Bone marrow (tissue), 2 donors: ENCODE measurements at regions not wholly inside any gene's neighbourhood (a gene's known extent, or its start where the extent isn't known, plus 50 kb on each side); places are given as distances from the start of the nearest gene placed in this dataset.

ENCODE experiments used
- DNase-seq, 2 donors: peaks; one replicate each; lab custom pipeline; 2025; lab: John Stamatoyannopoulos, UW

DNA sequence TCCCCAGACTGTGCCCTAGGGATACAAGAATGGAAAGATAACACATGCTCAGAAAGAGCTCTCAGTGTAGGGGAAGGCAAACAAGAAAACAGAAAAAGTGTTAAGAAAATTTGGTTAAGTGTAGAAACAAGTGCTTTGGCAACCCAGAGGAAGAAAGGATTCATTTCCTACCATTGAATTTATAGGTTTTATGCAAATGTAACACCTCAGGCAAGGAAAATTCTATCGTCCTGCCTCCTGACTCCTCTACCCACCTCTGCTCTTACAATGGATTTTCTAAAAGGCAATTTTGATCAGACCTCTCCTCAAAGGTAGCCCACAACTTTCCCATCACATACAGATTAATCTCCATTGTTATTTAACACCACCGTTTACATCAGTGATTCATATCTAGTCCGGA lies 298.7 kb downstream of the RFC3 start:
- DNase-seq = no peak

DNA sequence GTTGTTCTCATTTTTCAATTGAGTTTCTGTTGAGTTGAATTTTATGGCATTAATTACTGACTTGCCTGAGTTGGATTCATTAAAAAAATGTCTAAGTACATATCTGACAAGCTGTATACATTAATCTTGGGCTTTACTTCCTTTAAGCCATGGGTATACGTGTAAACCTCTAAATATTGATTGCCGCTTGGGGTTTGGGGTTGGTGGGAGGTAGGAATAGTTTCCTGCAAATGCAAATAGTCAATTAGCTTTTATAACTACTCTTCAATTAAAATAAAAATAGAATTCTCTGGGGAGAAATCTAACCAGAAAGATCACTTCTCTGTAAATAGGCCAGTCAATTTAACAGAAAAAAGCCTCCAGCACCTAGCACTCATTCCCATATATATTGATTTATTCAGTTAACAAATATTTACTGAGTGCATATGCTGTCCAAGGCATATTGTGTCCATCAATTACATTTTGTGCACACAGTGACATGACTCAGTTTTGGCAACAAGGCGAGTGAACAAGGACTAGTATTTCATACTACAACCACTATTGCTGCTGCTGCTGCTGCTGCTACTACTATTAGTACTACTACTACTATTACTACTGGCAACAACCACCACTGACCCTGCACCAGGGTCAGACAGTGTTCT lies 306.8 kb downstream of the RFC3 start:
- no peak for DNase-seq

DNA sequence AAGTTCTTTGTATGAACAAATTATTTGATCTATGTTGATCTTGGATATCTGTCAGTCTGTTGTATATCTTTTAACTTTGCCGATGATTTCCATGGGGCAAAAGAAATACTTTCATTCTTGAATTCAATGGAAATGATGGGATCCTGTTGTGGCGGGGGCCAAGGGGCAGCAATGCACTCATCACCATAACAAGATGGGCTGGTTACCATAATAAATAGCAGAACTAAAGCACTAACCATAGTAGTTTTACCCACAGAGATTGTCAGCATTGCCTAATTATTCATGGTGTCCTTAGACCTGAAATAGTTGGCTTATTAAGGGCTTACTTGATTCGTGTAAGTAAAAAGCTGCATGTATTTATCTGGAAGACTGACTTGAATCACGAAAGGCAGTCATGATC lies 309.6 kb downstream of the RFC3 start:
- DNase-seq = no peak

DNA sequence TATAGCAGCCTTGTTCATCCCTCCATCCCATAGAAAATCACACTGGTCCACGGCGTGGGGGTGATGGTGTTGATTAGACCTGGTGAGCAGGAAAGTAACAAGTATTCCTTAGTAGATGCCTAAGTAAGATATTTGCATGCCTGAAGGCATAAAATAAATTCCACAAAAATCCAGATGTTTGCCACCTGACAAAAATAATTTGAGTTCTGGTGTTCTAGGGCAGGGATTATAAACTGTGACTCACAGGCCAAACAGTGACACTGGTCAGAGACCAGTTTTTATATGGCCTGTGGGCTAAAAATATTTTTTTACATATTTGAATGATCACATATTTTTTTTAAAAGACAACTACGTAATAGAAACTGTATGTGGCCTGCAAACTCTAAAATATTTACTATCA lies 310.7 kb downstream of the RFC3 start:
- no peak for DNase-seq

DNA sequence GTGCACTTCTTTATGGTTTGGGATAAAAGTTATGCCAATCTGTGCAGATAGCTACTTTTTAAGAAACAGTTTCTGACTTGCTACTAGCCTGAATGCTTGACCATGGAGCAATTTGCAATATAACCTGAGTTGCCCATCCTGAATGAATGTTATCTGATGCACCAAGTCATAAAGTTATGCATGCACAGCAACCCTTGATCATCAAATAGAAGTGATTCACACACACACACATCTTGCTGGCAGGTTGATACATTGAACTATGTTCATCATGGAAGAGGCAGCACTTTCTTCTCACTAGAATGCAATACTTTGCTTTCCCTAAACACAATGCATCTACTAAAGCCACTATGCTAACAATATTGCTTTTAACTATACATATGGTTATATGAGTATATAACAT lies 311.5 kb downstream of the RFC3 start:
- DNase-seq = no peak

DNA sequence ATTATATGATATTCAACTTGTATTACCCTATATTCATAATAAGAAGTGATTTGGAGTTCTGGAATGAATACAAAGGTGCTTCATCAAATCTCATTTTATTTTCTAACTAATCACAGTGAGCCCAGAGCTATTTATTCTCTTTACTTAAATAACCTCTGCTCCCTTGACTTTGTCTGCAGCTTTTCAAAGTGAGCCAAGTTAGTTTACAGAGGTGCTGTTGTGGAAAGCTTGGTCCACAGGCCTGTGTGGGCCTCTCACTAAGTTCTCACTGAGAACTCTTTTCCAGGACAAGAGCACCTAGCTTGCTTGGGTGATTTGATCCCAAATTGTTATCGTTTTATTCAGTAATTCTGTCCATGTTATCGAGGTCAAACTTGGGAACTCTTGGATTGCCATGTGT lies 319.3 kb downstream of the RFC3 start:
- DNase-seq = no peak

DNA sequence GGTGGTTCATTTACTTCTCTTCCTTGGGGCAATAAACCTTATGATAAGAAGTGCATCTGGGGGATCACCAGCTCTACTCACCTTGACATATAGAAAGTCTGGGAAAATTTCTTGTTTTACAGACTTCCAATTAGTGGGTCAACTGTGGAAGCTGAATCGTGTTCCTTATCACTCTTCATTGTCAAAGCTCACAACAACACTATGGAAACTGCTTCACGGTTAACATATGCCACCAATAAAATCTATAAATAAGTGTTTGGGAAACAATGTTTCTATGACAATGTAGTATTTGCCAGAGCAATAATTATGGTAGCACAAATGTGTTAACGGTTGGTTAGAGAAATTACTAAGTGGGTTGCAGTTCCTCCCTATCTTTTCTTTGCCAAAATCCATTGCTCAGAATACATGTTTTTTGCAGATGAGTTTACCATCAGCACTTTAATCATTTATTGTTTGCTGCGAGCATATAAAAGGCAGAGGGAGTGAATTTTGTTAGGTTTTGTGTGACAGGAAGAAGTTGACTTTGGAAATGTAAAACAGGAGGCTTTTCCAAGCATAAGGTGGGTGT lies 321.8 kb downstream of the RFC3 start:
- no peak for DNase-seq

DNA sequence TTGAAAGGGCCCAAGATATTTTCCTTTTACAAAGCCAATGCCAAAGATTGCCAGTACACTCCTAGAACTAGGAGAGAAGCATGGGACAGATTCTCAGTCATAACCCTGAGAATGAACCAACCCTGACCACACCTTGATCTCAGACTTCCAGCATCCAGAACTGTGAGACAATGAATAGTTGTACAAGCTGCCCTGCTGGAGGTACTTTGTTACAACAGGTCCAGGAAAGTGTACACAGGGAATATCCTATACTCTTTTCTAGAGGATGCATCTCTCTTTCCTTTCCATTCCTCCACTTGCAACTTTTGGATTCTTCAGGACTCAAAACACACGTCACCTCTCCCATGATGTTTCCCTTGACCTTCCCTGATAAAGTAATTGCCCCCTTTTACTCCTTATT lies 325.7 kb downstream of the RFC3 start:
- DNase-seq = no peak

DNA sequence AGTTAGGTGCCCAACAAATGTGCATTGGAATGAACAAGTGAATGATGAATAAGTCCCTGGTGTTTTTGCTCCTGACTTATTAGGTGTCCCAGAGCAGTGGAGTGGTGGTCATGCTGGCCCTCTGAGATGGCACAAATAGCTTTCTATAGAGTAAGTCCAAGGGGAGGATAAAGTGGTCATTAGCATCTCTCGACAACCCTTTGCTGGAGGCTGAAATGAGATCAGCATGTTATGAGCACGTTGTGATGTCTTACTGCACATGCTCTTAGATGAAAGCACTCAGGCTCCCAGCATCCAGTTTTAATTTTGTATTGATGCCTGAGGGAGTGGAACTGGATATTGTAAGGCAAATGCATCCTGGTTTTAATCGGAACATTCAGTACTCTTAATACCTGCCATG lies 326.2 kb downstream of the RFC3 start:
- DNase-seq = no peak

DNA sequence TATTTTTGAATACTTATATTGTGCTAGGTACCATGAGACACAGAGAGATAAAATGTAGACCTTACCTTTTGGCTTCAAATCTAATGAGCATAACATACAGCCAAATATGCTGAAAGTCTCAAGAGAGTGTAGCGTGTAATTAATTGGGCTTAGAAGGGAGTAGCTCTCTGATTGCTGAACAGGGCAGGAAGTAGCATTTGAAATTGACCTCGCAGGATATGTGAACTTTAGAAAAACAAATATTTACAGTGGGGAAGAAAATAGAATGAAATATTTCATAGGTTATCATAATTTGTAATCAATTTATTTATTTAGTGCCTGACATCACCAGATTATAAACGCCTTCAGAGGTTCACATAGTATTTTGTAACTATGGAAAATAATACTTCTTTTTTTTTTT lies 327.1 kb downstream of the RFC3 start:
- no peak for DNase-seq

DNA sequence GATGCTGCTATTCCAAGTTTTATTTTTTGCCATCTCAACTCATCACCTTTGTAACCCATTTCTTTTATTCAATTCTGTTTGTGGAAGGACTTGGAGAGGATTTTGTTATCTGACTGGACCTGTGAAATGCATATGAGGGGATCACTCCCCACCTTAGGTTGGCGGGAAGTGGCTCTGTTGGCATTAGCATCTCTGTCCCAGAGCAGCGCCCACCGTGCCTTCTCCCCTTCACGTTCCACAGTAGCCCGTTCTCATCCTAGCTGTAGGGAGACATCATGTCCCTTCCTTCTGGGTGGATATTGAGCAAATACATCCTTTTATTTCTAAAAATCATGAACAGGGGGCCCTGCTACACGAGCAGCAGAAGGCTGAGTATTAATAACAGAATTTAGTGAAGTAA lies 330.4 kb downstream of the RFC3 start:
- no peak for DNase-seq

DNA sequence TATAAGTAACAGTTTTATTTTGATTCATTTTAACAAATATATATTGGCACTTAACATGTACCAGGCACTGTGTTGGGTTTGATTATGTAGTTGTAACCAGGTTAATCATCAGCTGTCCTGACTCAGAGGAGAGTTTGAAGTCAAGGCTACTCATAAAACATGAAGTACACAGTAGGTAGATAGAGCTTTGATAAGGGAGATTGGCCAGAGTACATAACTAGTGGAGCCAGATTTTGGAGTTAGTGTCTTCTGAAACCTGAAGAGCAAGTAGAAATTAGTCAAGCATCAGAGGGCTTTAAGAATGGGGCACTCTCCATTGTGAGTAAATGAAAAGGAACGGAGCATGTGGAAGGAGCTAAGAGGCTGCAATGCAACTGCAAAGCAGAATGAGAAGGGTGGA lies 333.9 kb downstream of the RFC3 start:
- no peak for DNase-seq

DNA sequence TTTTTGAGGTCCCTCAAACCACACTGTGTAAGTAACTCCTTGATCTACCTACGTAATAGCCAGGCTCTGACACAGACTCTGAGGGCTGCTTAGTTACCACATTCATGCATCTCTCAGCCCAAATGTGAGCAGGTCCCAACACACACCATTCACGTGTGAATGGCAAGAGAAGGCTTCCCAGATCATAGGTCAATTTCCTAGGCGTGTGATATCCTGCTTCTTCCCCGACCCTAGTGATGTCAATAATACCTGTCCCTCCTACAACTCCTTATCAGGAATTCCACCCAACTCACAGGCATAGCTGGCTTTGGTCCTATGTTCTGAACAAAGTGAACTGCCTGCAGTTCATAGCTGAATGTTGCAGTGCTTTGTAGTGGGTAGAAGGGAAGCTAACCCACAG lies 334.5 kb downstream of the RFC3 start:
- no peak for DNase-seq

DNA sequence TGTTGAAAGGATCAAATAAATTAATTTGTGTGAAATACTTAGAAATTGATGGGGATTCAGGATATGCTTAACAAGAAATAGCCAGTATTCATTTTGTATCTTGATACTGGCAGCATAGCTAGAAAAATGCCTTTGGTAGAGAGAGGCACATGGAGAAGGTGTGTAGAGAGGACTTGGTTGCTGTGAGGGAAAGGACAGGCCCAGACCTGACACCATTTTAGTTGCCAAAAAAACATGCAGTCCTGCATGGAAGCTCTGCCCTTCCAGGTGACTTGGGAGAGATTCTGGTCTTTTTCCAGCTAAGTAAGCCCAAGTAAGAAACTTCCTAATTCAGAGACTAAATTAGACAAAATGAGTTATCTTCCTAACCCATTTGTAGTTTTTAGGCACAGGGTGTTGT lies 335.0 kb downstream of the RFC3 start:
- no peak for DNase-seq

DNA sequence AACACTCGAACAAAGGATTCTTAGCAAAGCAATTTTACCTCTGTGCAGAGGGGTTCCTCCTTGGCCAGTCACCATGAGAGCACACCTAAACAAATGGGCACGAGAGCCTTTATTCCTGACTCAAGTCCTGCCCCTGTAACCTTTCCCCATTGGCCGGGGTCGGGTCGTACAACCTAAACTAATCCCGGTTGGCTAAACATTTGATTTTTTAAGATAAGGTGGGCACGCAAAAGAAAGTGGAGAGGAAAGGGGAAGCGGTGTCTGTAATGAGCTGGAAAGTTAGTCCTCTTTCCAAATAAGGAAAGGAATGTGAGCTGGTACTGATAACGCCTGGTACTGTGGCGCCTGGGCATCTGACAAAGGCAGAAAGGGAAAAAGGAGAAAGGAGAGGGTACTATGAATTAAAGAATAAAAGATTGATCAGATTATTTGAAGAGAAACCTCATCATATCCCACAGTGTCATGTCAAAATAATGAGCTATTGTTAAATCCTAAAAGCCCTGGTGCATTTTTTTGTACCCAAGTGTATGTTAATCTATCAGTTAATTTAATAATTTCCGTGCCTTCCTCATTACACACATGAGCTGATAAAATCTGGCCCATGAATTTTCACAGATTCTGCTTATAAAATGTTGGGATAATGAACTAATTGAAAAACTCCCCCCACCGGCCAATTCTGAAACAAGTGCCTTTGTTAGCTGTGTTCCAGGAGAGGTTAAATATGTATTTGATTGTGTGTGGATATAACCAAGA lies 335.7 kb downstream of the RFC3 start:
- DNase-seq = no peak

DNA sequence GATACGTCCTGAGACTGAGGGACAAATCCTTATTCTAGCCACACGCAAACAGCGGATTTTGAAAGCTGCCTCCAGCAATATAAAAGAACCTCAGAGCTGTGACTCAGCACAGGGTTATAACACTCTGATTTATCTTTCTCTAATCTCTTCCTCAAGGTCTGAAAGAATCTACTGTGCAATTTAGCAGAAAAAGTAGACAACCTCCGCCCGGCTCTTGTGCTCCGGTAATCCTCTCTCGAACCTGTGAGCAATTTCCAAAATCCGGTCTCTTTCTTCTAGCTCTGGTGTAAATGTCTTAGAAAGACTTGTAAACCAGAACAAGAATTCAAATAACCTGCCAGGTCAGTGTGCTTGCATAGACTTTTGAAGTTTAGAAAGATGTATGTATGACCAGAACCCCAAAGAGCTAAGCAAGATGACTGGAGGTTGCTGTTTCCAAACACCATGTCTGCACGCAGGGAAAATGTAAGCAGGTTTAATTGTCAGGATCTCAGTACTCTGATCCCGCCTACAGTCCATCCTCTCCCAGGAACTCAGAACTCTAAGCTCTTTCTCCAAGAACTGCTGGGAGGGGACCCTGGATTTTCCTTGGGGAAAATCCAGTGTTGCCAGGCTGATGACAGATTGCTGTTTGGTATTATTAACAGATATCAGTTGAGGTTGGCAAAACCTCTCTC lies 338.1 kb downstream of the RFC3 start:
- DNase-seq = no peak

DNA sequence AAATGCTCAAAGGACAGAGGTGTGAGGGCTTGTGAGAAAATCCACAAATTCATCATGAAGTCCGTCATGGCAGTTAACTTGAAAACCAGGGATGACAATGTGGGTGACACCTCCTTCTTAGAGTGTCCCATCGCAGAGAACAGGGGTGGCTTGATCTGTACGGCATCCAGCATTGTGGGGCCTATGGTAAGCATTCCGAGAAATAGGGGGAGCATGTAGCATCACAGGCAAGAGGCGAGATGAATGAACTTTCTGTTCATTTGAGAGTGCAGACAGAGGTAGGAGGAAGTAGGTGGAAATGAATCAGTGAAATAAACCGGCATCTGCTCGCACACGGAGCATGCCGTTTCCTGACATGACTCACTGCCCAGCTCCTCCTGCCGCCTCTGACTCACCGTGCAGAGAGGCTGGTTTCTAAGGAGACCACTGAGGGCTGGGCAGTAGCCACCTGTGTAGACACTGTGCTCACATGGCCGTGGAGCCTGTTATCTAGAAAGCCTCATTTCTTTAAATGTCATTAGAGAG lies 339.0 kb downstream of the RFC3 start:
- peak in 1 of 2 donors; percentile 95 for DNase-seq

DNA sequence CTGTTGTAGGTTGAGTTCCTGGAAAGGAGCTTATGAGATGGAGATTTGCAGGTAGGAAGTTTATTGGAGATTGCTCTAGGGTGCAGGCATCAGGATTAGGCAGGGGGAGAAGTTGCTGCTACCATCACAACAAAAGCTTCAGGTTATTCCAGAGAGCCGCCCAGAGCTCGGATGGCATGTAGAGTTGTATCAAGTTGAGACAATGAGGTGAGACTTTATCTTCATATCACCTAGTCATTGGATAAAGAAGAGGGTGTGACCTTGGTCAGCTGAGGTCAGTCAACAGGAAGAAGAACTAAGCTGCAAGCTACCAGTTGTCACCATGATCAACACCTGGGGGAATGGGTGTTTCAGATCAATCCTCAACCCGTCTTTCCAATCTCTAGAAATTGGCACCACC lies 342.0 kb downstream of the RFC3 start:
- no peak for DNase-seq

DNA sequence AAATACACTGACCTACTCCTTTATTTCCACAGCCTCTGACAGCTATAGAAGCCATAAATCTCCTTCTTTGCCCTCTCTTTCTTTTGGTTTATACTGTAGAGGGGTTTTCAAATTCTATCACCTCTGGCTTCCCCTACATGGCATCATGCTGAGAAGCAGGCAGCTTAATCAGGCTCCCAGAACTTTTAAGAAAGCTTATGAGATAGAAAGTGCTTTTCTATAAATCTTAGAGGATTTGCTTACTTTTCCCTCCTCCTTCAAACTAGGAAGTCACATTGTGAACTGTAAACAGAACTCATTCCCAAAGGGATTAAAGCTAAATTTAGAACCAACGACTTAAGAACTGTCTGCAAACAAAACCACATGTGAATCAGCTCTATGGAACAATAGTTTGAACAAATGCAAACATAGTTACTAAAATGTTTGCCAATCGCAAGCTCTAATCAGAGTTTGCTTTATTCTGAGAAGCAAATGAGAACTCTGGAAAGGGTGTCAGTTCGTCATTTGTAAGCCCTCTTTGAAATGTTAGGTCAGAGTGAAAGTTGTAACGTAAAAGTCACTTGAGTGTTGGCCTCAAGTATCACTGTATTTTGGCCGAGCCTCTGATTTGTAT lies 344.1 kb downstream of the RFC3 start:
- no peak for DNase-seq

DNA sequence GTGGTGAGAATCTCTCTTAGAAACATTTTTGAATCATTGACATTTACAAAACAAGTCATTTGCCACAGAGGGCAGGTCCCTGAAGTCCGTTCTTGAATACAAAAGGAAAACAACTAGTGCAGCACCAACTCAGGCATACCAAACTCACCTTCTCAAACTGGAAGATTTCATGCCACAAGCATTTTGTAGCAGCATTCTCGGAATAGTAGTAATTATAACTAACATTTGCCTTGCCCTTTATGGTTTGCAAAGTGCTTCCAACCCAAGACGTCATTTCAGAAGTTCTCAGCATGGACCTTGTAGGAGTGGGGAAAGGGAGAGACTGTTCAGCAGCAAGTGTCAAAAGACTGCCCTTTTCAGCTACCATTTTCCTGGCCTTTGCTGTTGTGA lies 344.6 kb downstream of the RFC3 start:
- no peak for DNase-seq

DNA sequence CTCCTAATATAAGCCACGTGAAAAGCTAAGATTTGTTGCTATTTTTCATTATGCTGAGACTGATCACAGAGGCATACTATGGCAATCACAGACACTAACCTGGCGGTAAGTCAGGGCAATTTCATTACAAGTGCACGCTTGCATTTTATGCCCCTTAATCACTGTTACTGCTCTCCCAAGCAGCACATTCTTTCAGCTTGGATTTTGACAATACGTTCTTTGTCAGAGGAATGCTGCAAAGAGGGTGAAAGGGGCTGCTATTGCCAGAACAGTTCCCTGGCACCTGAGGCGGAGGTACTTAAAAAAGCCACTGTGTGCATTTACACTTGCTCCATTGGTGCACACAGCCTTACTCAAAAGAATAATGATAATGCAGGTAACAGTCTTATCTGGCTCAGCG lies 346.6 kb downstream of the RFC3 start:
- no peak for DNase-seq

DNA sequence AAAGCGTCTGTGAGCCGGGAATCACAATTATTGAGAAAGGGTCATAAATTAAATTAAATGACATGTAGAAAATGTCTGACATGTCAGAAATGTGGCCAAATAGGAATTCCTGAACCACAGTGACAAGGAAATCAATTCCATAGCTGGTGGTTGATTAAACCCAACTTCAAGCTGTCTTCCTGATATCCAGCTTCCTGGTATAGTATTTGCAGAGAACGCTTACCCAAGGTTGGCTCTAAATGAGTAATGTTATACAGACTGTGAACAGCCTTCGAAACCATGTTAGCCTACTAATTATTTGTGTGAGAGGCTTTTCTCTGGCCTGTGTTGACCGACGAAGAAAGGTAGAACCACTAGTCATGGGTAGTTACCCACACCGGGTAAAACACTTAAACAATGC lies 347.2 kb downstream of the RFC3 start:
- DNase-seq = no peak

DNA sequence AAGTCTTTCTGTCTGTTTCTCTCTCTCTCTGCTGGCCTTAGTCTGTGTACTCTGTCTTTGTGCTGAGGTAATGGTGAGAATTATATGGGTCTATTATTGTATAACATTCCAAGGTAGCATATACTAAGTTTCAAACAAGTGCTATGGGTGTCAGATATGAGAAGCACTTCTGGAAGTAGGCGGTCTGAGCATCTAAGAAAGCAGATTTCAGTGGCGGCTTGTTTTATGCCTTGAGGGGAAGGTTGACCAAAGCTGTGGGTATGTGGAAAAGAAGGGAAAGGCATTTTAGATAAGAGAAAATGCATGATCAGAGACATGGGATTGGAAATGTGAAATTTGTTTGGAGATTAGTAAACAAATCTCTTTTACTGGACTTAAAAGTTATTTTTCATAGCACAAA lies 348.5 kb downstream of the RFC3 start:
- DNase-seq = no peak
